HEK293 (cell line): ENCODE measurements at regions not wholly inside any gene's neighbourhood (a gene's known extent, or its start where the extent isn't known, plus 50 kb on each side); places are given as distances from the start of the nearest gene placed in this dataset.

Experiments used
- CTCF ChIA-PET: fragments of 350-600 bp; formaldehyde crosslinking; extraction: SDS; loops from one replicate; lab custom pipeline; 2021; ENCODE audit warnings: antibody characterized with exemption; lab: Yijun Ruan, JAX
- POLR2A ChIA-PET: fragments of 300-600 bp; formaldehyde crosslinking; extraction: SDS; loops from one replicate; lab custom pipeline; 2020; ENCODE audit warnings: antibody characterized with exemption, inconsistent platforms; lab: Yijun Ruan, JAX
- H3K27ac ChIP-seq: fragments of 200-500 bp; sonication (Bioruptor generic); 2 replicates; pipeline ENCODE4 v1.5.1; 2014; ENCODE audit warnings: low read depth, low read length, control low read depth, inconsistent platforms; ENCODE audit errors: extremely low read depth
- H3K36me3 ChIP-seq, 2 experiments: fragments of 200-500 bp in 1 of 2; sonication (Bioruptor generic) in 1 of 2; 1 replicate in 1 of 2; 2 replicates in 1 of 2; pipeline ENCODE4 v1.5.1; 2014 to 2017; ENCODE audit warnings: inconsistent platforms in 2 of 2, low read length in 2 of 2; ENCODE audit not compliant: control insufficient read depth in 2 of 2, insufficient read depth in 1 of 2
- H3K4me1 ChIP-seq: fragments of 200-500 bp; sonication (Bioruptor generic); 2 replicates; pipeline ENCODE4 v1.5.1; 2014; ENCODE audit warnings: mild to moderate bottlenecking, low read length, inconsistent platforms; ENCODE audit not compliant: control insufficient read depth, insufficient read depth
- H3K4me3 ChIP-seq: 2 replicates; pipeline ENCODE4 v1.5.1; 2011; ENCODE audit warnings: low read depth, mild to moderate bottlenecking, control low read depth, low read length, moderate library complexity
- H3K9me3 ChIP-seq: fragments of 200-500 bp; sonication (Bioruptor generic); 2 replicates; pipeline ENCODE4 v1.5.1; 2014; ENCODE audit warnings: low read depth, low read length, inconsistent platforms; ENCODE audit not compliant: control insufficient read depth, insufficient read depth
- AEBP2 ChIP-seq: fragments of 450-650 bp; formaldehyde crosslinking; IDR thresholded peaks from 2 replicates; pipeline ENCODE4 v1.5.1; 2016; ENCODE audit warnings: missing biosample characterization, missing genetic modification characterization, borderline replicate concordance
- ATF2 ChIP-seq: fragments of 450-650 bp; formaldehyde crosslinking; IDR thresholded peaks from 2 replicates; pipeline ENCODE4 v1.5.1; 2016; ENCODE audit warnings: missing biosample characterization, missing genetic modification characterization, low read depth
- ZBTB10 ChIP-seq: fragments of 450-650 bp; formaldehyde crosslinking; IDR thresholded peaks from 2 replicates; pipeline ENCODE4 v1.5.1; 2016; ENCODE audit warnings: missing biosample characterization, missing genetic modification characterization
- ZBTB49 ChIP-seq: fragments of 450-650 bp; formaldehyde crosslinking; IDR thresholded peaks from 2 replicates; pipeline ENCODE4 v1.5.1; 2016; ENCODE audit warnings: missing biosample characterization, missing genetic modification characterization, low read depth
- ZBTB7A ChIP-seq: fragments of 450-650 bp; formaldehyde crosslinking; IDR thresholded peaks from 2 replicates; pipeline ENCODE4 v1.5.1; 2016; ENCODE audit warnings: low read depth, missing biosample characterization, missing genetic modification characterization
- ZFP41 ChIP-seq: fragments of 450-650 bp; formaldehyde crosslinking; IDR thresholded peaks from 2 replicates; pipeline ENCODE4 v1.5.1; 2016; ENCODE audit warnings: missing biosample characterization, missing genetic modification characterization, borderline replicate concordance
- ZNF148 ChIP-seq: fragments of 450-650 bp; formaldehyde crosslinking; IDR thresholded peaks from 2 replicates; pipeline ENCODE4 v1.5.0; 2017; ENCODE audit warnings: missing biosample characterization, missing genetic modification characterization, borderline replicate concordance
- ZNF18 ChIP-seq: fragments of 450-650 bp; formaldehyde crosslinking; IDR thresholded peaks from 2 replicates; pipeline ENCODE4 v1.5.1; 2016; ENCODE audit warnings: missing biosample characterization, missing genetic modification characterization
- ZNF211 ChIP-seq: fragments of 450-650 bp; formaldehyde crosslinking; IDR thresholded peaks from 2 replicates; pipeline ENCODE4 v1.5.1; 2016; ENCODE audit warnings: low read depth, missing biosample characterization, missing genetic modification characterization
- ZNF214 ChIP-seq: fragments of 450-650 bp; formaldehyde crosslinking; IDR thresholded peaks from 2 replicates; pipeline ENCODE4 v1.5.1; 2017; ENCODE audit warnings: missing biosample characterization, mild to moderate bottlenecking, missing genetic modification characterization, borderline replicate concordance
- ZNF24 ChIP-seq: fragments of 450-650 bp; formaldehyde crosslinking; IDR thresholded peaks from 2 replicates; pipeline ENCODE4 v1.5.1; 2016; ENCODE audit warnings: missing biosample characterization, missing genetic modification characterization
- ZNF335 ChIP-seq: fragments of 450-650 bp; formaldehyde crosslinking; conservative IDR thresholded peaks from 2 replicates; pipeline ENCODE4 v1.5.1; 2016; ENCODE audit warnings: missing biosample characterization, missing genetic modification characterization
- ZNF341 ChIP-seq: fragments of 450-650 bp; formaldehyde crosslinking; IDR thresholded peaks from 2 replicates; pipeline ENCODE4; 2016; ENCODE audit warnings: low read depth, missing biosample characterization, missing genetic modification characterization
- ZNF366 ChIP-seq: fragments of 450-650 bp; formaldehyde crosslinking; conservative IDR thresholded peaks from 2 replicates; pipeline ENCODE4 v1.5.1; 2016; ENCODE audit warnings: missing biosample characterization, missing genetic modification characterization
- ZNF426 ChIP-seq: fragments of 450-650 bp; formaldehyde crosslinking; IDR thresholded peaks from 2 replicates; pipeline ENCODE4 v1.5.1; 2017; ENCODE audit warnings: missing biosample characterization, missing genetic modification characterization, mild to moderate bottlenecking, inconsistent platforms, moderate library complexity
- ZNF488 ChIP-seq: fragments of 450-650 bp; formaldehyde crosslinking; IDR thresholded peaks from 2 replicates; pipeline ENCODE4 v1.5.1; 2016; ENCODE audit warnings: missing biosample characterization, missing genetic modification characterization
- ZNF558 ChIP-seq: fragments of 450-650 bp; formaldehyde crosslinking; IDR thresholded peaks from 2 replicates; pipeline ENCODE4 v1.5.1; 2016; ENCODE audit warnings: missing biosample characterization, missing genetic modification characterization
- ZNF701 ChIP-seq: fragments of 450-650 bp; formaldehyde crosslinking; IDR thresholded peaks from 2 replicates; pipeline ENCODE4 v1.5.1; 2016; ENCODE audit warnings: missing biosample characterization, missing genetic modification characterization
- ZNF76 ChIP-seq: fragments of 450-650 bp; formaldehyde crosslinking; IDR thresholded peaks from 2 replicates; pipeline ENCODE4; 2016; ENCODE audit warnings: low read depth, missing biosample characterization, missing genetic modification characterization, borderline replicate concordance
- ZNF791 ChIP-seq: fragments of 450-650 bp; formaldehyde crosslinking; IDR thresholded peaks from 2 replicates; pipeline ENCODE4 v1.5.1; 2016; ENCODE audit warnings: missing biosample characterization, missing genetic modification characterization
- ZSCAN16 ChIP-seq: fragments of 450-650 bp; formaldehyde crosslinking; IDR thresholded peaks from 2 replicates; pipeline ENCODE4 v1.5.1; 2016; ENCODE audit warnings: missing biosample characterization, missing genetic modification characterization

- CTCF ChIA-PET = no interaction called here
- H3K4me1 ChIP-seq = no peaks in the 10 kb centered on the region
- TF ChIP-seq ZSCAN16 (tag by site-specific recombination) (no peak), ZNF488 (tag by site-specific recombination) (no peak), ZNF558 (no peak), ZNF791 (tag by site-specific recombination) (no peak), ZNF335 (tag by site-specific recombination) (no peak), ZNF366 (tag by site-specific recombination) (no peak), ZNF214 (tag by site-specific recombination) (no peak), ZNF18 (no peak), ZNF341 (tag by site-specific recombination) (no peak), ZNF148 (no peak), ATF2 (tag by site-specific recombination) (no peak), ZNF426 (tag by site-specific recombination) (no peak), ZNF24 (tag by site-specific recombination) (no peak), ZNF701 (tag by site-specific recombination) (no peak), ZBTB7A (tag by site-specific recombination) (no peak), ZFP41 (tag by site-specific recombination) (no peak), ZNF76 (tag by site-specific recombination) (no peak), AEBP2 (no peak)
- TF ChIP-seq, all 188 proteins: peak for 0
- Histone ChIP-seq H3K27ac (no peak overlapping the region), H3K36me3 (no peaks in the 10 kb centered on the region), H3K9me3 (no peaks in the 10 kb centered on the region), H3K4me3 (no peak overlapping the region)
- POLR2A ChIA-PET = no interaction called here
Observed at GRCh38 chr3:176766862-176767261, 430.4 kb downstream of the TBL1XR1 start.

GRCh38 chr3:176765382-176765900, 431.8 kb downstream of the TBL1XR1 start:
- H3K36me3 ChIP-seq = no peaks in the 10 kb centered on the region
- H3K4me1 ChIP-seq = no peaks in the 10 kb centered on the region
- no peaks in the 10 kb centered on the region for H3K9me3 ChIP-seq
- H3K27ac ChIP-seq = no peak overlapping the region
- no peak overlapping the region for H3K4me3 ChIP-seq
- ChIA-PET CTCF (no interaction called here), POLR2A (no interaction called here)
- no peak for TF ChIP-seq ZBTB49 (tag by site-specific recombination)
- no peak for TF ChIP-seq ZBTB10 (tag by site-specific recombination)
- no peak for TF ChIP-seq ZNF341 (tag by site-specific recombination)
- no peak for TF ChIP-seq ZNF211 (tag by site-specific recombination)
